Lung microvascular endothelial cell (primary cell): ENCODE measurements at regions not wholly inside any gene's neighbourhood (a gene's known extent, or its start where the extent isn't known, plus 50 kb on each side); places are given as distances from the start of the nearest gene placed in this dataset.
A peak's percentile ranks its signal among the peaks of the same experiment; 100 is the strongest.
"Not testable (repeated sequence)": the region's sequence is repeated elsewhere in the genome, so short reads cannot be mapped to it uniquely, and the experiment has no call there.

Experiments used
- DNase-seq, 2 donors: peaks; one replicate each; pipeline versions ENCODE4 v3.0.0 to v3.0.0-alpha.2; 2010; ENCODE audit warnings: low read depth in 2 of 2

GRCh38 chr2:75432761-75433361 lies 127.9 kb downstream of the EVA1A start:
- no peak for DNase-seq

GRCh38 chr2:75431763-75432162 lies 129.0 kb downstream of the EVA1A start:
- no peak for DNase-seq

GRCh38 chr2:75431276-75431675 lies 129.5 kb downstream of the EVA1A start:
- DNase-seq: no peak

GRCh38 chr2:75430449-75430848 lies 130.3 kb downstream of the EVA1A start:
- DNase-seq: not testable (repeated sequence)

GRCh38 chr2:75428646-75429443 lies 131.9 kb downstream of the EVA1A start:
- DNase-seq: no peak

GRCh38 chr2:75428060-75428459 lies 132.7 kb downstream of the EVA1A start:
- DNase-seq: no peak

- no peak for DNase-seq
Measured at GRCh38 chr2:75424936-75425619, 135.7 kb downstream of the EVA1A start.

- no peak for DNase-seq
Measured at GRCh38 chr2:75421986-75422385, 138.8 kb downstream of the EVA1A start.

- DNase-seq: no peak
Measured at GRCh38 chr2:75416420-75417342, 144.1 kb downstream of the EVA1A start.

- no peak for DNase-seq
Measured at GRCh38 chr2:75415731-75416130, 145.0 kb downstream of the EVA1A start.

- DNase-seq: no peak
Measured at GRCh38 chr2:75415111-75415626, 145.6 kb downstream of the EVA1A start.

GRCh38 chr2:75411574-75411973 lies 149.2 kb downstream of the EVA1A start:
- no peak for DNase-seq

- no peak for DNase-seq
Measured at GRCh38 chr2:75410702-75411101, 150.0 kb downstream of the EVA1A start.

- DNase-seq: no peak
Measured at GRCh38 chr2:75408771-75409170, 152.0 kb downstream of the EVA1A start.

- no peak for DNase-seq
Measured at GRCh38 chr2:75407038-75407530, 153.7 kb downstream of the EVA1A start.

- DNase-seq: no peak
Measured at GRCh38 chr2:75406131-75406581, 154.6 kb downstream of the EVA1A start.

- no peak for DNase-seq
Measured at GRCh38 chr2:75405000-75405399, 155.7 kb downstream of the EVA1A start.

GRCh38 chr2:75403991-75404428 lies 156.7 kb downstream of the EVA1A start:
- peak; percentile 57 to 67 for DNase-seq

GRCh38 chr2:75396314-75396713 lies 164.4 kb downstream of the EVA1A start:
- no peak for DNase-seq

GRCh38 chr2:75394764-75395163 lies 166.0 kb downstream of the EVA1A start:
- DNase-seq: not testable (repeated sequence)

GRCh38 chr2:75390169-75390568 lies 170.6 kb downstream of the EVA1A start:
- DNase-seq: no peak
